SKM-1 (cell line): ENCODE measurements at regions not wholly inside any gene's neighbourhood (a gene's known extent, or its start where the extent isn't known, plus 50 kb on each side); places are given as distances from the start of the nearest gene placed in this dataset.

Experiments
- DNase-seq: peaks from one replicate; lab custom pipeline; 2025; ENCODE audit not compliant: unreplicated experiment; lab: John Stamatoyannopoulos, UW

DNA sequence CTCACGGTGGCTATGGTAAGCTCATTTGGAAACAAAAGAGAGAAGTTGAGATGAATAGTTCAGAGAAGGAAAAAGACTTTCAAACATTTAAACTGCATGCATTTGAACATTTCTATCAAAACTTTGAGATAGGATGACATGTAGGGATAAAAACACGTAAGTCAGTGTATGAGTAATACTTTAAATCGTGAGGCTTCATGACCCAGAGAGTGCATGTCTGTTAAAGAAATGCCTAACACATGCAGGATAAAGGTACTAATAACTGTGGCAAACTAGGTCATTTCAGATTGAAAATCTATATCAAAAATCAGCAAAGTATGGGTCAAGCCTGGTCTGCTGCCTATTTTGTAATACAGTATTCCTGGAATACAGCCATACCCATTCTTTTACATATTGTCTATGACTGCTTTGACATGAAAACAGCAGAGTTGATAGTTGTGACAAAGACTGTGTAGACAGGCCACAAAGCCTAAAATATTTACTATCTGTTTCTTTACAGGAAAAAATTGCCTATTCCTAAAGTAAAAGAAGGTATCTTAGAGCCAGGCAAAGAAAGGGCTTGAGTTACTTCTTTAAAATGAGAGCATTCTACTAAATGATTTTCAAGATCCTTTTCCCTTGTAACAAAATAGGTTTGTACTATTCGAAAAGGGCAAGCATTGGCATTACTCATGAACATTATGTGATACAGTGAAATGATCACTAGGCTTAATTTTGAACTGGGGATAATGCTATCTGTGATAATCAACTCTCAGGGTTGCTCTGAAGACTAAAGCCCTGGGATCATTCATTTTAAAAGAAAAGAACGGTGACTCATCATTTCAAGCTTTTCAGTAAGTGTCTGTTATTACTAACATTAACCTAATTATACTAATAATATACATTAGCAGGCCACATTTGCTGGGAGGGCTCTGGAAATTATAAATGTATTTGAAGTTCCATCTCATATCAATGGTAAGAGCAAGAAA, 185.9 kb downstream of the CRPPA start:
- DNase-seq: no peak

DNA sequence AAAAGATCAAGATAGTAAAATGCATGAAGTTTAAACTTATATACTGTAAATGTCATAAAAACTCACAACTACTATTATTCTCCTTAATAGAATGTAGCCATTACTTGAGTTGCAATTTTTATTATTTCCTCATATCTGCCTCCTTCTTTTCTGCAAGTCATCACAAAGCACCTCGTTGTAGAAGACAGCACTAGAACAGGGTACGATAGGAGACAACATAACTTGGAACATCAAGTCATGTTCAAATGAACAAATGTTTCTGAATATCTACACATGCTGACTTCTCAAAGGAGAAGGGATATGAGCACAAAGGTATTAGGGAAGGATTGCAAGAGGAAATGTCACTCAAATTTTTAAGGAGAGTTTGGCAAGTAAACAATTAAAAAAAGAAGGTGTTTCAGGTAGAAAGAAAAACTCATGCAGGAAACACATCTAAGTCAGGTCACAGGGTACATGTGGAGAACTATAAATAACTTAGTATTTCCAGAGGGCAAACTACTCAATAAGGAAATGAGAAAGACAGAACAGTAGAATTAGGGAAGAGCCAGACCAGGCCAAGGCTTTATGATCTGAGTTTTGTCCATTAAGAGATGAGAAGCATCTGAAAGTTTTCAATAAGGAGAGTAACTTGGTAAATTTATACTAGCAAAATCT, 186.7 kb downstream of the CRPPA start:
- no peak for DNase-seq

DNA sequence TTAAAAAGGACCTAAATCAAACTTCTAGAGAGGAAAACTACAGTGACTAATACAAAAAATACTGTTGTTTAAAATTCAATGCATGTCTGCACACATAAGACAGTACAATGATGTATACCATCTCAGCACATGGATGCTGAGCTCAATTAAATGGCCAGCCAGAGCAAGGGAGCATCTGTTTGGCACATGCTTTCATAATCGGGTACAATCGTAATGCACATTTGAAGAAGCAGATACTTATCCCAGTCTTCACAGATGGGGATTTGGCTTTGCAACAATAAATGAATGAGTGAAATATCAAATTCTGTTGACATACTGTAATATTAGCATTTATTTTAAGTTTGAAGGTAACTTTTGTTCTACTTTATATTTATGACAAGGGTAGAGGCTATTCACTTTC, 187.8 kb downstream of the CRPPA start:
- no peak for DNase-seq

DNA sequence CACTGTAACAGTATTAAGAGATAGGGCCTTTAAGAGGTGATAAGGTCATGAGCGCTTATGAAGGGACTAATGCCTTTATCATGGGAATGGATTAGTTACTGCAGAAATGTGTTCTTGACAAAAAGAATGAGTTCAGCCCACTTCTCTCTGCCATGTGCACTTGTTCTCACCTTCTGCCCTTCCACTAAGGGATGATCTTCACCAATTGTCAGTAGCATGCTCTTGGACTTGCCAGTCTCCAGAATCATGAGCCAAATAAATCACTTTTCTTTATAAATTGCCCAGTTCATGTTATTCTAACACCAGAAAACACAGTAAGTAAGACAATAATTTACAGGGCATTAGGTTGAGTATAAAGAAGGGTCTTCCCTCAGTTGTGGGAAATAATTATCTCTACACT, 189.1 kb downstream of the CRPPA start:
- no peak for DNase-seq

DNA sequence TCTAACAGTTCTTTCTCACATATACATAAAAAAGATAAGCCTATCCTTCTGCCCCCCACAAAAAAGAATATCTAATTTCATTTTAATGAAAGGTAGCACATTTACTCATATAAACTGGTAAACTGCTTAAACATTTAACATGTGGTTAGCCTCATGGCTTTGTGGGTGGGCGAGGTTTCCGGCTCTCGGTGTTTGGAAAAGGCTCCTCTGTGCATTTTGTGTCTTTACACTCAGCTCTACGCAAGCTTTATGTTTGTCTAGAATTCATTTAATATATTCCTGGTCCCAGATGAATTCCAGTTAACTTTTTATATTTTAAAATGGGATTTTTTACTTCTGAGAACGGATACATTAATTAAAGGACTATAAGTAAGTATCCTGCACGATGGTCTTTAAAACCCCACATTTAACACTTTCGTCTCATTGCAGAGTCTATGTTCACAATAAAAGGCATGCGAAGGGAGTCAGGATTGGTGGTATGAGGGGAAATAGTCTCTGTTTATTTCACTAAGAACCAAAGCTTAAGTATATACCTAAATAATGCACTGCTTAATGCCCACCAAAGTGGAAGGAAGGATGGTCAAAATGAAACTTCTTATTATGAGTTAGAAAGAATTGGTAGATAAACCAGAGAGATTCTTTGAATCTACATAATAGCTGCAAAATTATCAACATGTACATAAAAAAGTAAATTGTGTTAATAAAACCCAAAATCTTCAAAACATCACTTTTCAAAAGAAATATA, 197.2 kb downstream of the CRPPA start:
- DNase-seq: no peak

DNA sequence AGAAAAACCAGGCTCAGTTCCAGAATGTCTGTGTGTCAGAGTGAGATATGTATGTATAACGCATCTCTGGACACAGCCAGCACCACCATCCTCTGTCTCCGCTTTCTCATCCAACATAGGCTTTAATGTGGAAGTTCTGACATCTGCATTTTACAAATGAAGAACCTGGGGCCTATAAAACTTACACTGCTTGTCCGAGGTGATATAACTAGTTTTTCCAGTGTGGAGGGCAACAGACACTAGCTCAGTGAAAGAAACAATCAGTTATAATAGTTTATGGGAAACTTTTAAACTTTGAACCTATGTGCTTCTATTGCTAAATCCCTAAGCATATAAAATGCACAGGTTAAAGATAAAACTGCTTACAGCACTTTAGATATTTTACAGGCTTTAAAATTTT, 208.7 kb downstream of the CRPPA start:
- no peak for DNase-seq

DNA sequence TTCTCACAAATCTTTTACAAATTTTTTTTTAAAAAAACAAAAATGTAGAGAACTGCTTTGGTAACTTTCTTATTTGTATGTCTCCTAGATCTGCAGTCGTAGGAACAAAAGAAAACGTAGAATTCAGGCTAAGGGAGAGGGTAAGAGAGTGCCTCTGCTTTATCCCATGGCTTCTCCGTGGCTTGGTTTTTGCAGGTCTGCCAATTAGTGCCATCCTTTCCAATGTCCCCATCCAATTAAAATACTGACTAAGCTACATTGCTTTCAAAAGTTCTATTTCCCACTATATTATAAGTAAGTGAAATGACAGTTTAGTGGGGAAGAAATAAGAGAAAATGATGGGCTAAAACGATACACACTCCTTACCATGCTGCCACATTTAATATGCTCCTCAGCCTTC, 209.3 kb downstream of the CRPPA start:
- DNase-seq: no peak

DNA sequence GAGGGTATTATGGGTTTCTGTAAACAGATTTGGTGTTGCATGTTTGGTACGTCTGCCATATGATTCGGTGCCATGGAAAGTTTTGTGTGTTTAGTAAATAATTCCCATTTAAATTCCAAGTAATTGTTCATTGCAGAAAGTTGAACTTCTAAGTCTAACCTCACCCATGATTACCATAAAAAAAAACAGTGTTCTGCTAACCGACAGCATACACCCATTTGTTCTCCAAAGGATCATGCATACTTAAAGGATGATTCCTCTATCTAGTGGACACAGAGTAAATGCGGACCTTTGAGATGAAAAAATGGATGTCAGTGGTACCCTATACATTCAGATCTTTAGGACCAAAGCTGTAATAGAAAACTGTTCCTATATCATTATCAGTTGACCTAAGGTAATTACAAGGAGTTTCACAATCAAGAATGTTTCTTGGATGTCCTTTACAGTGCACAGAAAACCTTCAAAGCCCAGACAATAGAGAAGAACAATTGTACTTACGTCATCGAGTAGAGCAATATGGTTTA, 209.9 kb downstream of the CRPPA start:
- DNase-seq: no peak

DNA sequence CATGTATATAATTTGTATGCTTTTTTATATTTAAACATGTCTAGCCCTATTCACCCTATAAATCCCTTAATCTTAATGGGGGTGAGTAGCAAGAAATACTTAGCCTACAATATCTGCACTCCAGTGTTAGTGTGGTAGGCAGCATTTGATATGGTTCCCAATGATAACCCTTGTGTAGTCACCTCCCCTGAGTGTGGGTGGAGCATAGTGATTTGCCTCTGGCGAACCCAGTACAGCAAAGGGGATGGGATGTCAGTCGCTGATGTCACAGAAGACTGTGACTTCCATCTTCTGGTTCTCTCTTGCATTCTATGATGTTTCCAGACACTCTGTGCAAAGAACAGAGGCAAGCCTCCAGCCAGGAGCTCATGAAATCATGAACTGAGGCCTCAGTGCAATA, 211.2 kb downstream of the CRPPA start:
- DNase-seq: no peak

DNA sequence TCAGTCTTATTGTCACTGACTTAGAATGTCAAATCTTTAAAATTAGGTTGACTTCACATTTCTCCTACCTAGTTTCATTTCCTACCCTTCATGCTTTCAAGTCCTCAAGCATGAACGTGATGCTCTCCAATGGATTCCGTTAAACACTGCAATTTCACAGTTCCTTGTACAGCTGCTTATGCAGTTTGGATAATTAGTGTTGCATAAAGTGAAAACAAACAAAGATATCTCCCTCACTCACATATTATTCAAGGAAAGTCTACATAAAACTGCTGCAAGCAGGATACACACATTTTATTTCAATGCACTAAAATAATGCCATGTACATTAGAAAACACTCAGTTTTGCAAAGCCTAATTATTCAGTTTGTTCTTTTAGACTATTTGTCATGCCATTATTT, 214.0 kb downstream of the CRPPA start:
- no peak for DNase-seq

DNA sequence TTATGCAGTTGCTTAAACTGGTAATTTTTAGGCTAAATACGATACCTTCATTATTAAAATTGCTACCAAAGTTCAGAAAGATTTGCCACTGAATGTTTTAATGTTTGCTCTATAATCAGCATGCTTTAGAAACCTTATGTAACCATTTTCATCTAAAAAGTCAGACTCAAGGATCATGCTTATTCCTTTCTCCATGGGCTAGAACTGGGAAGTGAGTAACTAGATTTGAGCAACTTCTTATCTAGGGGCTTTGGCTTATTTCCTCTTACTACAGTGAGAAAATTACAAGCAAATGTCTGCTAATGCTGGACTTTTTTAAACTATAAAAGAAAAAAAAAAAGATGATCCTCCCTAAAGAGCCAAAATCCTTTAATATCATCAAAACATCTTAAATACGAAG, 215.9 kb downstream of the CRPPA start:
- no peak for DNase-seq

DNA sequence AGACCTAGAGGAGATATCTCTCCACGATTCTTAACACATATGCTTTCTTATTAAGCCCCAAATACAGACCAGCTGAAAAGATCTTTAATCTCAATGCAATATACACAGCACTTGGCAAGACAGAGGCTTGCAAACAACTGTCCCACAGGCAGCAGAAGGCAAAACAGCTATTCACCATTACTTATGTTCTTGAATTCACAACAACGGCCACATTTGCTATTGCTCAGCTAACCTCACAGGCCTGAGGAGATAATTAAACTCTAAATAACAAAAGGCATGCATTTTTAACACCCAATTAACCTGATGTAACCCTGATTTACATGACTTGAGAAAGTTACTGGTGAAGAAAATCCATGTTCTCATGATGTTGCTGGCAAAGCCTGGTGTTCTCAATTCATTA, 216.4 kb downstream of the CRPPA start:
- DNase-seq: no peak

DNA sequence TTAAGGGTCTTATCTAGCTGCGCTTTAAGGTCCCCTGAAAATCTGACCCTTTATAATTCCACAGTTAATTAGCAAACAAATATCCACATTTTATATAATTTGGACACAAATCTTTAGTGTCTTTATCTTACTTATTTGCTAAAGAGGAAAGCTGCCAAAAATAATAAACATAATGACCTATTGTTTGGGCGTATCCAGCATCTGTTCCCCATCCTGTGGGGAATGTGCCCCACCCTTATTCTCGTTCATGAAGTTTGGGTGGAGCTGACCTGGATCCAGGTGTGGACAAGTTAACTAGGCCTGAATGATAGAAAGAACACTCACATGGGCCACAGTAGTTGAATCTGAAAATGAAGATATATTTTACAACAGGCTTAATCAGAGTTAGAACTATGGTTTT, 218.3 kb downstream of the CRPPA start:
- no peak for DNase-seq

DNA sequence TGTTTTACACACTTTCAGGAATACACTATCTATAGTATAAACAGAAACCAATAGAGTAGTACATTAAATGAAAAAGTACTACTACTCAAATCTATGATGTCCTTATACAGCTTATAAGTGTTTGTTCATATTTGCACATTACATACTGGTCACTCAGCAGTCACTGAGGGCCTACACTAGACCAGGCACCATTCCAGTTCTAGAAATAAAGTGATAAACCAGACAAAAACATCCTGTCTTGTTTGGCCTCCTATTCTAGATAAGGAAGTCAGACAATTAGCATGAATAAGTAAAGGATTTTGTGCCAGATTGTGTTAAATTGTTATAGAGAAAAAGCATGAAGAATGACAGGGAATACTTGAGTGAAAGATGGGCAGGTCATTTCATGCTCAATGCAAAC, 219.0 kb downstream of the CRPPA start:
- no peak for DNase-seq

DNA sequence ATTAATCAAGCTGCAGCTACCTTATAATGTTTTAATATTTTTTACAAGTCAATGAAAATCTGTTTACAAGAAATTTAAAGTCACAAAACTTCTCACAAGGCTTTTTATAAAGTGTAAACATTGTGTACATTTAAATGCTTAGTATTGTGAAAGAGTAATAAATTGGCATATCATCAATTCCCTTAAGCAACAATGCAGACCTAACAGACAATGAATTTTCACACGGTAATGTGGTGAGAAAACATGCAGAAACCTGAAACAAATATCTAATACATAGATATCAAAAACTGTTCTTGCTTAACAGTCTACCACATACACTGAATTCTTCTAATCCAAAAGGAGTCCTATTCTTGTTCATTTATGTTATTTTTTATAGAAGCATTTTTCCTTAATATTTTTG, 220.7 kb downstream of the CRPPA start:
- DNase-seq: no peak

DNA sequence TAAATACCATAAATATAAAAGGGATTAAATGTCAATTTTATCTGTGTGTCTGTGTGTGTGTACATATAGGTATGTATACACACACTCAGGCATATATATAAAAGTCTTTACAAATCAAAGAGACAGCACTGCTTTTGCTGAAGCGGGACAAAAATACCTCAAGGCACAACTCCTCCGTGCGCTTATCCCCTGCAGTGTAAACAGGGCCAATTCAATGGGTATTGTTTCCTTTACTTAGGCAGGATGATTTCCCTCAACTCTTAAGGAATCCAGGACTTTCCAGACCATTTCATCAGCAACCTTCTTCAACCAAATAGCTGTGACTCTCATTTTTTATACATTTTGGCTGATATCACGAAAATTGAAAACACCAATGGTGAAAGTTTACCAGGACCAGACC, 227.7 kb downstream of the CRPPA start:
- DNase-seq: no peak

DNA sequence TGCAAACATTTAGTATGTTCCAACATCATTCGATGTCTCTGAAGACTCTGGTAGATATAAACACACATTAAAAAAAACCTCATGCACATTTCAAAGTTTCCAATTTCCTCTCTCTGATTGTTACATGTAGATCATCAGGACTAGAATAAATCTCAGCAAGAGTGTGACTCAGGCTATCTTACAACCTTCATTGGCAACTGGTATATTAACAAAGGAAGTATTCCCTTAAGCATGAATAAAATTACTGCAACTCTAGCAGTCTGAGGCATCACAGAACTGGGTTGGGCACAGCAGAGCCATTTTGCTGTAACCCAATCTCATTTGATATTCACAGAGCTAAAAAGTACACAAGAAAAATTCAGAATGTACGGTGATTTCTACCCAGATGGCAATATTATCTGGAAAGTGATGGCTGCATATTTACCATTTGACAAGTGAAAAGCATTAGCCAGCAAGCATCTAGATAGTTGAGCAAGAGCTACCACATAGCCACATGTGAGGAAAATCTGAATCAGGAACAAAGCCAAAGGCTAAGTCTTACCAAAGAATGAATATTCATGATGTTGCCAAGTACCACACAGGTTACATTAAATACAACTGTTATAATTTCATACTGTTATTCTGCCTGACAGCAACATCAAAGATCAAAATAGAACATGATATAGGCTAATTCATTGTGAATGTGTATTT, 232.2 kb downstream of the CRPPA start:
- no peak for DNase-seq

DNA sequence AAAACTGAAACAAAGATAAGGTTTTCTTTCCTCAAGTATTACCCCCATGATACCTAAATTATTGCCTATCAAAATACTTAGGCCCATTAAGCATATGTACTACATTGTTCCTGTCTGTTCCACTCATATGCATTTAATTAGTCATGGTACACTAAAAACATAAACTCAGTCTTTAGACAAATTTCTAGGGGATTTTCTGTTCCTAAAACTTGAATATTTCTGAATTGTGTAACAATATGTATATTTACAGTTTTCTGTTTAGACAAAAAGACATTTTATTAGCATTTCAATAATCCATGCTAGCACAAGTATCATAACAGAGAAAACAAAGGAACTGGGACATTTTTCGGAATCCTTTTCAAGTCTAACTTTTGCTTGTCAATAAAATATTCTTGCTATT, 234.2 kb downstream of the CRPPA start:
- DNase-seq: no peak

DNA sequence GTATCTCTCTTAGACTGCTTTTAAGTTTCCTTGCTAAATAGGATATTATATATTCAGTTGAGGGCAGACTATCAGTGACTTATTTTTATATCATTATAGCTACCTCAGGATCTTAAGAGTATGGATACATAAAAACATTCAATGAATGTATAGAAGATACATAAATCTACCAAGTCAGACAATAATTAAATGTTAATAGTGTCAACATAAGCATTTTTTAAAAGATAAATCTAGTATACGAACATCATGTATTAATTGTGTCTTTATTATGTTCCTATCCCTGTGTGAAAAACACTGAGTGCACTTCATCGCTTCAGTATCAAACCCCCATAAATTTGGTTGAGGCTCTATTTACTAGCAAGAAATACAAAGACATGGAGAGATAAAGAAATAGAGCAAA, 242.8 kb downstream of the CRPPA start:
- no peak for DNase-seq

DNA sequence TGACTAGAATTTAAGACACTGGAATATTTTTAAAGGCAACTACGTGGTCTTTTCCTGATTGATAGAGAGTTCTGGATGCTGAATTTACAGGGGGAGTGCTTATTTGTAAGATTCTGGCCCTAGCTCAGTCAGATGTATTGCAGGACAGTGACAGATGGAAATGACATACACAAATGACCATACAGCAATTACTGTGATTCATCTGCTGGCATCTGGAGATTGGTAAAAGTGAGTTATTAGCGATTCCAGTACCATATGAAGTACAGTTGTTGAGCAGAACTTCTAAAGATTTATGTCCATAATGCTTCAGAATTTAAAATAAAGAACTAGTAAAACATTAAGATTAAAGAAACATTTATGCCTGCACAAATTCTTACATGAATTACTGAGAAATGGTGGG, 243.2 kb downstream of the CRPPA start:
- no peak for DNase-seq

DNA sequence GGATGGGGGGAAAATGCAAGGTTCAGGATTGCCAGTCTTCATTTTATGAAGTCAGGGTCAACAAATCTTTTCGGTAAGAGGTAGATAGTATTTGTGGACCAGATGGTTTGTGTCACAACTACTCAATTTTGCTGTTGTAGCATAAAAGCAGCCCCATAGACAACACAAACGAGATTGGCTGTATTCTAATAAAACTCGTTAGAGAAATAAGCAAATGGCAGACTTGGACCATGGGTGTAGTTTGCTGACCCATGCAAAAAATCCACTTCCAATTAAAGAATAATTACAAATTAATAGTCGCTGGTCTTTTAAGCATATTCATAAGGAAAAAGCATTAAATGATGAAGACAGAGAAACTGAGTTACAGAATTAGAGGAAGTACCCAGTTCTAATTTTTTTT, 247.1 kb downstream of the CRPPA start:
- DNase-seq: no peak
